NCI-H1105 treated with DMSO at 0.1 percent for 48 hours (cell line): ENCODE measurements at regions not wholly inside any gene's neighbourhood (a gene's known extent, or its start where the extent isn't known, plus 50 kb on each side); places are given as distances from the start of the nearest gene placed in this dataset.
"Not testable (repeated sequence)": the region's sequence is repeated elsewhere in the genome, so short reads cannot be mapped to it uniquely, and the experiment has no call there.

Experiments
- DNase-seq: peaks from one replicate; lab custom pipeline; 2025; lab: John Stamatoyannopoulos, UW

GRCh38 chr7:149564340-149565095, 66.9 kb upstream of the ZNF746 start:
- no peak for DNase-seq

GRCh38 chr7:149562602-149563001, 65.0 kb upstream of the ZNF746 start:
- no peak for DNase-seq

- no peak for DNase-seq
These were observed 63.5 kb upstream of the ZNF746 start for GRCh38 chr7:149561072-149561471.

- DNase-seq = no peak
These were observed 62.1 kb upstream of the ZNF746 start for GRCh38 chr7:149559711-149560110.

GRCh38 chr7:149558149-149558861, 60.7 kb upstream of the ZNF746 start:
- DNase-seq = no peak

GRCh38 chr7:149556525-149556924, 58.9 kb upstream of the ZNF746 start:
- DNase-seq = not testable (repeated sequence)

GRCh38 chr7:149554821-149555220, 57.2 kb upstream of the ZNF746 start:
- DNase-seq = not testable (repeated sequence)

- DNase-seq = not testable (repeated sequence)
These were observed 56.4 kb upstream of the ZNF746 start for GRCh38 chr7:149553991-149554390.

- DNase-seq = no peak
These were observed 55.2 kb upstream of the ZNF746 start for GRCh38 chr7:149552799-149553198.
